HG02852 (cell line): ENCODE measurements at regions not wholly inside any gene's neighbourhood (a gene's known extent, or its start where the extent isn't known, plus 50 kb on each side); places are given as distances from the start of the nearest gene placed in this dataset.

Experiments used
- ATAC-seq: cut with Tn5 transposase; IDR thresholded peaks from one replicate; pipeline ENCODE4 v1.9.1; 2021; ENCODE audit warnings: mild to moderate bottlenecking, moderate library complexity; ENCODE audit not compliant: unreplicated experiment

- no peak for ATAC-seq
Observed at GRCh38 chr6:163906006-163906710, 491.6 kb downstream of the QKI start.

DNA sequence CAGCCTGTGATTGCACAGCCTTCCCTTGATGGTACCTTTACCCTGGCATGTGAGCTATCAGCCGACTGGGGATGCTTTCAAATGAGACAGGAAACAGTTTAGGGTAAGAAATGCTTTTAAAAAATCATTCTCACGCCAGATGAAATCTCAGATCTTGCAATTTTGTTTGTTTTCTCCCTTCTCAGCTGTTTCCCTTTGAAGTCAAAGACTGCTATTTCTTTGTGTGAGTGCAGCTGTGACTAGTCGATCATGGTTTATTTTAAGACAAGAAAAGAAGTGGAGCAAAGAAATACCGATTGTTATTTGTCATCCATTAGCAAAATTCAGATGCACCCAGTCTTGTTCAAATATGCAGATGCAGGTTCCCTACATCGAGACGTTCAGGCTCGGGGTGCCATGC, 489.7 kb downstream of the QKI start:
- ATAC-seq, result no peak

GRCh38 chr6:163903541-163903940, 489.0 kb downstream of the QKI start:
- no peak for ATAC-seq

- no peak for ATAC-seq
Observed at GRCh38 chr6:163902993-163903392, 488.5 kb downstream of the QKI start.

- ATAC-seq, result no peak
Observed at GRCh38 chr6:163901681-163902080, 487.2 kb downstream of the QKI start.

DNA sequence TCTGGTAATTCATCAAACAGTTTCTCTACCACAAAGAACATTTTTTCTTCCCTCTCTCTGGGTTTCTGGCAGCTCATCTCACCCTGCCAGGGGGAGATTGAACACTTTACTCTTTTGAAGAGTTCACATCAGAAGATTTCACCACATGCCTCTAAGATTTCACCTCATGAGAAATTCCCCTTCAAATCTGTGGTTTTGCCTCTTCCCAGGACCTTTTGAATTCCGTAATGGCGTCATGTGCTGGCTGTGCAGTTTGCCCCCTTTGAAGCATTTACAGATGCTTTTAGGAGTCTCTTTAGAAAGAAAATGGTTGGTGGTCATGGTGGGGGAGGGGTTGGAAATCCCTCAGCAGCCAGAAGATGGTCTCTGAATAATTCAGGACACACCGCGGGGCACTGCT, 486.1 kb downstream of the QKI start:
- no peak for ATAC-seq

- no peak for ATAC-seq
Observed at GRCh38 chr6:163897669-163898068, 483.2 kb downstream of the QKI start.

- ATAC-seq, result peak; percentile 44
Observed at GRCh38 chr6:163897030-163897429, 482.5 kb downstream of the QKI start.

DNA sequence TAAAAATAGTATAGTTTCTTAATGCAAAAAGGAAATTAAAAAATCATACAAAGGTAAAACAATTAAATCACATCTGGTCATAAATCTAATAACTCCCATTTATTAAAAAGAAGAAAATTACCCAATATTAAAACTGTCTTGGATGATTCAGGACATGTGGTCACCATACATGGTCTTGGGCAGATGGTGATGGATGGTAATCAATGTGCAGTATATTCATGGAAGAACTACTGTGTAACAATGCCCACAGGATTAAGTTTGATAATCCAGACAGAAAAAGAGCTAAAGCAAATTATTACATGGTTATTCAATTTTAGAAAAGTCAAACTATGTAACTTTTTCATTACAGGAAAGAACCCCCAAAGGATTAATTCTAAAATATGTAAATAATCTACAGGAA, 480.6 kb downstream of the QKI start:
- no peak for ATAC-seq

DNA sequence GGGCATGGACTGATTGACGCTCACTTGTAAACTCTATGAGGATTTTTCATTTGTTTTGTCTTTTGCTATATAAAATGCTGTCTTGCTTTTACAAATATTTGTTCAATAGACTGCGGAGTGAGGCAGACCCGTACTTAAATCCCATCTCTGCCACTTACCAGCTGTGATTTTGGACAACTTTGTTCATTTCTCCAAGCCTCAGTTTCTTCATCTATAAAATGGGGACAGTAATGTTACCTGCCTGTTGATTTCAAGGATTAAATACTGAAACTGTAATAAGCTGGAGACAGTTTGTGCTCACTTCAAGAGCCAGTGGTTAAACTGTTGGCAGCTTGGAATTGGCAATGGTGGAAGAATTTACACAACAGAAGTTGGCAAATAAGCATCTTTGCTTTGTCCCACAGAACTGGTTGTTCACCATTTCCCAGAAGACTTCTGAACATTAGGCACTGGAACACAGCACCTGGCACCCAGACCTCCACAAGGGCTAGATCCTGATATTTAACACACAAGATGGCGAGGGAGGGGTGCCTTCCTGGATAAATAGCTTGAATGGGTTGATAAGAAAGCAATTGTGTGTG, 479.2 kb downstream of the QKI start:
- ATAC-seq, result no peak

GRCh38 chr6:163892824-163893561, 478.5 kb downstream of the QKI start:
- ATAC-seq, result no peak

DNA sequence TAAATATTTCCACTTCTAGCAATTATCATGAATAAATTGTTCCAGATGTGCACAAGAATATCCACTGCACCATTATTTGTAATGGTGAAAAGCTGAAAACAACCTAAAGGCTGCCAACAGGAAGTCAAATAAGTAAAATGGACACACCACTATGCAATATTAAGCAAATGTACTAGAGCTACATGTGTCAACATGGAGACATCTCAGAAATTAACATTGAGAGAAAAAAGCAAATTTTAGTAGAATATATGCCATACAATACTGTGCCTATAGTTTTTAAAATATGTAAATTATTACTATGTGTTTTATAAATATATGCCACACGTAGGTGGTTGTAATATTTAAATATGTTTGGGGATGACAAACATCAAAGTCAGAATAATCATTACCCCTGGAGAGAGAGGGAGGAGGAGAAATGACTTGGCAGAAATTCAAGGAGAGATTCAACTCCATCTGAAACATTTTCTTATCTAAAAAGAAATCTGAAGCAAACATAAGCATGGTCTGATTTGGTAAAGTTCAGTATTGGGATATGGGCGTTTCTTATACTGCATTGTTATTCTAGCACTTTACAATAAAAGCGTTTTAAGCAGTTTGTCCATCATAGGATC, 475.5 kb downstream of the QKI start:
- ATAC-seq, result no peak

DNA sequence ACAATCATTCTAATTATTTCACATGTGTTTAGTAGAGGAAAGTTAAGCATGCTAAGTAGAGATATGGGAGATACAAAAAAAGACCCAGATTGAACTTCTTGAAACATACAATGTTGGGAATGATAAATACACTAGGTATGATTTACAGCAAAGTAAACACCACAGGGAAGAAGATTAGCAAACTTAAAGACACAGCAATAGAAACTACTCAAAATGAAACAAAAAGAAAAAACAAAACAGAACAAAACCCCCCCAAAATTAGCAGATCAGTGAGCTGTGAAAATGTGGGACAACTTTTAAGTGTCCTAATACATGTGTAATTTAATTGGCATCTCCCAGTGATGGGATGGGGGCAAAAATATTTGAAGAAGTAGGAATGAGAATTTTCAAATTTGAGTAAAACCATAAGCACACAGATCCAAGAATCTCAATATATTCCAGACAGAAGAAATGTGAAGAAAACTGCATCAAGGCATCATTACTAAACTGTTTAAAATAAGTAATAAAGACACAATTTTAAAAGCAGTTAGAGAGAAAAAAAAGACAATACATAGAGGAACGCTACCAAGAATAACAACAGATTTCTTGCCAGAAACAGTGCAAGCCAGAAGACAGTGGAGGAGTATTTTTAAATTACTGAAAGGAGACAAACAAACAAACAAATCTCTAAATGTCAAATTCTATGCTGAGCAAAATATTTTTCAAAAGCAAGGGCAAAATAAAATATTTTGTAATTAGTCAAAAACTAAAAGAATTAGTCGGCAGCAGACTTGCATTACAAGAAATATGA, 473.7 kb downstream of the QKI start:
- no peak for ATAC-seq

- no peak for ATAC-seq
Observed at GRCh38 chr6:163886428-163886827, 471.9 kb downstream of the QKI start.

DNA sequence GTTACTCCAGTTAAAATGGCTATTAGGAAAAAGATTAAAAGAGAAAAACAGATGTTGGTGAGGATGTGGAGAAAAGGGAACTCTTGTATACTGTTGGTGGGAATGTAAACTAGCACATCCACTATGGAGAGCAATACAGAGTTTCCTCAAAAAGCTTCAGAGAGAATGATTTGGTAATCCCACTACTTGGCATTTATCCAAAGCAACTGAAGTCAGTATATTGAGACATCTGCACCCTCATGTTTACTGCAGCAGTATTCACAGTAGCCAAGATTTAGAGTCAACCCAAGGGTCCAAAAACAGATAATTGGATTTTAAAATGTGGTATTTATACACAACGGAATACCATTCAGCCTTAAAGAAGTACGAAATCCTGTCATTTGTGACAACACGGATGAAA, 469.5 kb downstream of the QKI start:
- no peak for ATAC-seq

DNA sequence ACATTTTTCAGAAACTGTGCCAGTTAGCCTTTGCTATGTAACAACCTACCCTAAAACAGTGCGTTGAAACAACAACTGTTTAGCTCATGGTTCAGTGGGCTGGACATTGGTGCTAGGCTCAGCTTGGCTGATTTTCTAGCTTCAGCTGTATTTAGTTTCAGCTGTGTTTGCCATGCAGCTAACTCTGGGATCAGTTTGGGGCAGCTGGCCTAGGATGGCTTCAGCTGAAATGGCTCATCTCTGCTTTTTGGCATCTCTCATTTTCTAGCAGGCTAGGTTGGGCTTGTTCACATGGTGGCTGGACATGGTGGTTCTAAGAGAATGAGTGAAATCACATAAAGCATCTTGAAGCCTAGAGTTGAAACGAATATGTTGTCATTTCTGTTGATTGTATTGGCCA, 464.2 kb downstream of the QKI start:
- ATAC-seq, result no peak

GRCh38 chr6:163877877-163878639, 463.5 kb downstream of the QKI start:
- ATAC-seq, result no peak

DNA sequence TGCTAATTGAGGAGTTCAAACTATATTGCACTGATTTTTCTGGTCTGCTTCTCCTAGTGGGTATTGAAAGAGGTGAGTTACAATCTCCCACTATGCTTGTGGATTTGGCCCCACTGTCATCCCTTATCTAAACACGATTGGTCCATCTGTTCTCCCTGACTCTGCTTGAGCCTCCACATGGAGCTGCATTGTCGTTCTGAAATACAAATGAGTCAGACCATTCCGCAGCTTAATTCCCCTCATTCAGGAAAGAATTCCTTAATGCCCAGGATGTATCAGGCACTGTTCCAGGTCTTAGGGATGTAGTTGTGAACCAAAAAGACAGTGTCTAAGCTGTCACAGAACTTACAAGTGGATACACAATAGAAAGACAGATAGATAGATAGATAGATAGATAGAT, 461.9 kb downstream of the QKI start:
- ATAC-seq, result no peak

- no peak for ATAC-seq
Observed at GRCh38 chr6:163874784-163875183, 460.3 kb downstream of the QKI start.

DNA sequence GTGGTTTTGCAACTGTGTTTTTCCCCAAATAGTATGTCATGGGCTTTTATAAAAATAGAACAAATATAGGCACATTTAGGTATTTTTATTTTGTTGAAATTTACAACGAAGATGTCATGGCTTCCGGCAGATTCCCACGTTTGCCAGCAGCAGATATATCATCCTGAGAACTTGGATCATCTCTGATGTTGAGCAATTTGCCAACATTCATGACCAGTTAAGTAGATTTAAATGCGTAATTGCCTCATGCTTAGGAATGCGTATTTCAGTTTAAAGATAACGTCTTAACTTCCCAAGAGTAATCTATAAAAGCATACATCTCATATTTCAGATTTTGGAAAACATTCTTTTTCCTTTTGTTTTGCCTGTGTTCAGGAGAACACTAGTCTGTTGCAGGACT, 457.8 kb downstream of the QKI start:
- ATAC-seq, result no peak
